Esophagus squamous epithelium (tissue), 4 donors: ENCODE measurements at regions not wholly inside any gene's neighbourhood (a gene's known extent, or its start where the extent isn't known, plus 50 kb on each side); places are given as distances from the start of the nearest gene placed in this dataset.

ENCODE experiments used
- POLR2A ChIP-seq, 4 donors: fragments of 450-650 bp; IDR thresholded peaks; one replicate each; pipeline ENCODE4 v1.6.1; 2017; ENCODE audit warnings: antibody characterized with exemption in 4 of 4, mild to moderate bottlenecking in 4 of 4, moderate library complexity in 3 of 4
- TF ChIP-seq, protein P1 (sequence below), 6 experiments: fragments of 450-650 bp in 4 of 6; fragments of 200-600 bp in 2 of 6; sonication (generic) in 2 of 6; IDR thresholded peaks; one replicate each; pipeline ENCODE4 v1.5.1; 2016 to 2019; ENCODE audit warnings: antibody characterized with exemption in 6 of 6, mild to moderate bottlenecking in 4 of 6, moderate library complexity in 4 of 6

DNA sequence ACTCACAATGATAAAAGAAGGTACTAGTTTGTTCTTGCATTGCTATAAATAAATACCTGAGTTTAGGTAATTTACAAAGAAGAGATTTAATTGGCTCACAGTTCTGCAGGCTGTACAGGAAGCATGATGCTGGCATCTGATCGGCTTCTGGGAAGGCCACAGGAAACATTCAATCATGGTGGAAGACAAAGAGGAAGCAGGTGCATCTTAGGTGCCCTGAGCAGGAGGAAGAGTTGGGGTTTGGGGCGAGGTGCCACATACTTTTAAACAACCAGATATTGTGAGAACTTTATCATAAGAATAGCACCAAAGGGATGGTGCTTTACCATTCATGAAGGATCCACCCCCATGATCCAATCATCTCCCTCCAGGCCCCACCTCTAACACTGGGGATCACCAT, 752.6 kb upstream of the FLRT2 start:
- TF ChIP-seq POLR2A (IDR thresholded peaks at IDR 0.05): no peak
- TF ChIP-seq, protein P1, sequence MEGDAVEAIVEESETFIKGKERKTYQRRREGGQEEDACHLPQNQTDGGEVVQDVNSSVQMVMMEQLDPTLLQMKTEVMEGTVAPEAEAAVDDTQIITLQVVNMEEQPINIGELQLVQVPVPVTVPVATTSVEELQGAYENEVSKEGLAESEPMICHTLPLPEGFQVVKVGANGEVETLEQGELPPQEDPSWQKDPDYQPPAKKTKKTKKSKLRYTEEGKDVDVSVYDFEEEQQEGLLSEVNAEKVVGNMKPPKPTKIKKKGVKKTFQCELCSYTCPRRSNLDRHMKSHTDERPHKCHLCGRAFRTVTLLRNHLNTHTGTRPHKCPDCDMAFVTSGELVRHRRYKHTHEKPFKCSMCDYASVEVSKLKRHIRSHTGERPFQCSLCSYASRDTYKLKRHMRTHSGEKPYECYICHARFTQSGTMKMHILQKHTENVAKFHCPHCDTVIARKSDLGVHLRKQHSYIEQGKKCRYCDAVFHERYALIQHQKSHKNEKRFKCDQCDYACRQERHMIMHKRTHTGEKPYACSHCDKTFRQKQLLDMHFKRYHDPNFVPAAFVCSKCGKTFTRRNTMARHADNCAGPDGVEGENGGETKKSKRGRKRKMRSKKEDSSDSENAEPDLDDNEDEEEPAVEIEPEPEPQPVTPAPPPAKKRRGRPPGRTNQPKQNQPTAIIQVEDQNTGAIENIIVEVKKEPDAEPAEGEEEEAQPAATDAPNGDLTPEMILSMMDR (IDR thresholded peaks at IDR 0.05): no peak
